Heart left ventricle (tissue), 13 donors: ENCODE measurements at regions not wholly inside any gene's neighbourhood (a gene's known extent, or its start where the extent isn't known, plus 50 kb on each side); places are given as distances from the start of the nearest gene placed in this dataset.

Experiments
- CTCF ChIP-seq, 12 donors: fragments of 200-600 bp; sonication (generic) in 4 of 12; IDR thresholded peaks; one replicate each; pipeline versions ENCODE4 v1.5.0 to v1.8.0; 2018 to 2022; ENCODE audit warnings: antibody characterized with exemption in 12 of 12, mild to moderate bottlenecking in 5 of 12
- POLR2A ChIP-seq, 2 donors: fragments of 450-650 bp; IDR thresholded peaks; one replicate each; pipeline ENCODE4 v1.6.1; 2017; ENCODE audit warnings: antibody characterized with exemption in 2 of 2, mild to moderate bottlenecking in 2 of 2, moderate library complexity in 2 of 2
- donor health status: ischemic (EF 13 %, LVEDD 7.1; RV severe dilation, severe dysfunction).
- donor health status: DM: no; HTN: yes; CAD: no.
- donor health status: DM: no; HTN: no; CAD: no.
- donor health status: ischemic (EF 25% LVEDD 6.9; RV normal size, moderate dysfunction).
- donor health status: ischemic (EF 25% LVEDD 5.7; RV mildly dilated, moderate dysfunction).
- donor health status: ischemic (EF 35%, LVEDD 5.7; RV mildly dilated, moderate dysfunction).
- donor health status: nonischemic (EF 11% LVEDD 7.7; RV severe dilation, severe dysfunction).
- donor health status: DM: yes; HTN: yes; CAD: no.
- donor health status: PGD.
- donor health status: ischemic (EF 29% LVEDD 5.4; RV normal size, mild dysfunction).
- donor health status: nonischemic (EF 23%, LVEDD 6.1; RV moderate dilation, normal function).

- TF ChIP-seq CTCF (IDR thresholded peaks at IDR 0.05) (no peak), POLR2A (IDR thresholded peaks at IDR 0.05) (no peak)
These were observed 1265.1 kb upstream of the CHAC2 start for GRCh38 chr2:52502476-52502860.
